HG03520 (cell line): ENCODE measurements at regions not wholly inside any gene's neighbourhood (a gene's known extent, or its start where the extent isn't known, plus 50 kb on each side); places are given as distances from the start of the nearest gene placed in this dataset.
"Not testable (repeated sequence)": the region's sequence is repeated elsewhere in the genome, so short reads cannot be mapped to it uniquely, and the experiment has no call there.

Source experiments
- ATAC-seq: cut with Tn5 transposase; IDR thresholded peaks from one replicate; pipeline ENCODE4 v1.9.1; 2021; ENCODE audit warnings: mild to moderate bottlenecking, moderate library complexity; ENCODE audit not compliant: unreplicated experiment

DNA sequence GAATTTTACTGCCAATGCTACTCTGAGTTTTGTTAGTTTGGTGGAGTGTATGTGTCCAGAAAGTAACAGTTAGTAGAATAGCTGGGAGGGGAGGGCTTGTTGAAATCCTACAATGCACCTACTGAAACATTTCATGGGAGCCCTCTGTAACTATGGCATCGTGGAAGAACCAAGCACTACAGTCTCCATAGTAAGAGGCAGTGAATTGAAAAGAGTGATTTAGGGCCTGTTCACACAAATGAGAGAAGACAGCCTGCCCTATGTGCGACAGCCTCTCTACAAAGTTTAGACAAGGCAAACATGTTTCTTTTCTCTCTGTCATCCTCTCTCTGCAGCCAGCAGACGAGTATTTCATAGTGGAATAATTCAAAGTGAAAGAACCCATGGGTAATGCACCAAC lies 676.6 kb downstream of the BRINP1 start:
- ATAC-seq, result no peak

DNA sequence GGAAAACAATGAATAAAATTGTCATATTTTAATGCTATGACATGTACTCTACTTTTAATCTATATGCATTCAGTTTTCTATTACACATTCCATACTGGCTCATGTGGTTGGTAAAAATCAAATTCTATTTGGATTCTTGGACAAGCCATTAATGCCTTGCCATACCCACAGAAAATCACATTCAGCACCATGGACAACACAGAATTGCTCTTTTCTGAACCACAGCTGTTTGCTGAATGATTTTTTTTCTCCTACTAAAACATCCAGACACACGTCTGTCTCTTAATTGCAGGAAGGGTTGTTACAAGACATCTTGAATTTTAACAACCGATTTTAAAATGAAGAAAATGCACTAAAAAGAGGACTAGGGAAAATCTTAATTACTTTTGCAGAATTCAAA lies 675.6 kb downstream of the BRINP1 start:
- no peak for ATAC-seq

DNA sequence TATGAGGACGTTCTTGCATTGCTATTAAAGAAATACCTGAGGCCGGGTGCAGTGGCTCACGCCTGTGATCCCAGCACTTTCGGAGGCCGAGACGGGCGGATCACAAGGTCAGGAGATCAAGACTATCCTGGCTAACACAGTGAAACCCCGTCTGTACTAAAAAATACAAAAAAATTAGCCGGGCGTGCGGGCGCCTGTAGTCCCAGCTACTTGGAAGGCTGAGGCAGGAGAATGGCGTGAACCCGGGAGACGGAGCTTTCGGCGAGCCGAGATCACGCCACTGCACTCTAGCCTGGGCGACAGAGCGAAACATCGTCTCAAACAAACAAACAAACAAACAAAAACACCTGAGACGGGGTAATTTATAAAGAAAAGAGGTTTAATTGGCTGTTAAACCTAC lies 674.0 kb downstream of the BRINP1 start:
- ATAC-seq, result not testable (repeated sequence)

DNA sequence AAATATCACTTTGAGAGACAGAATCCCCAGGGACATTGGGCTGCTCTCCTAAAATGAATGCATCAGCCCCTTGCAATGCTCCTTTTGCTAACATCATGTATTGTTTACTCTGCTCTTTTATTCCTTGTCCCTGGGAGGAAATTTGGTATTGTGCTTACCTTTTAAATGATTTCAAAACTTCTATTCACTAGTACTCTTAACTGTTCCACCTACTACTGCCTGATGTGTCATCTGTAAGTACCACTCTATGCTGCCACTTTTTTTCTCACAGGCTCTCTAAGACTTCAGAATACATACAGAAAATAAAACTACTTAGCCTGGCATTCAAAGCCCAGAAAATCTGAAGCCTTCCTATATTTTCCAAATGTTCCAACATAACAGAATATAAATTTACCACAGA lies 667.2 kb downstream of the BRINP1 start:
- ATAC-seq, result no peak

DNA sequence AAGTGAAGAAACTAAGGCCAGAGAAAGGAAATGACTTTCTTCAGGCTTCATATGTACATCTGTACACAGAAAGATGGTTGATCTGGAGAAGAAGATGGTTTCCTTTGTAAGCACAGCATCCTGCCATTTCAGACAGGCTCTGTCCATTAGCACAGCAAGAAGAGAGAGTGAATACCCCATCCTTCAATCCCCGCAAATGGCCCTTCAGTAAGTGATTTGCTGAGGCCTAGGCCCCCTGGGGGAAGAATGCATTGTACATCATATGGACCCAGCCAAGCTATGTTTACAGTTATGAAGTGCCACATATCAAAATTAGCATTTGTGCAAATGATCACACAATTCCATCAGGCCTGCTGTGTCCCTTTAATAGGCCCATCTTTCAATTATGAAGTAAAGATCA lies 657.4 kb downstream of the BRINP1 start:
- ATAC-seq, result no peak

DNA sequence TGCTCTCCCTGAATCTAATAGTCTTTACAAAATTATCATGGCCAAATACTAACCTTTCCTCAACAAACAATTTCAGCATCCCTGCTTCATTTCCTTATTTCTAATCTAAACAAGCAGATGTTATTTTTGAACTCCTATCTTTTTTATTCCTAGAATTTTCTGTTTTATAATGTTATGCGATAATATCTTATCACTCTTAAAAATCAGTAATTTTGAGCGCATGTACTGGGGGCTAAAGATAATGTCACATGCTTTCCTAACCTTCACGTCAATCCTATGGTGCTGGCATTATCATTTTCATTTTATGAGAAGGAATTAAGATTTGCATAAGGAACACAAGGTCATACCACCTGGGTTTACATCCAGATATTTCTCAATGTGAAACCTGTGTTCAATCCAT lies 648.0 kb downstream of the BRINP1 start:
- ATAC-seq, result no peak

DNA sequence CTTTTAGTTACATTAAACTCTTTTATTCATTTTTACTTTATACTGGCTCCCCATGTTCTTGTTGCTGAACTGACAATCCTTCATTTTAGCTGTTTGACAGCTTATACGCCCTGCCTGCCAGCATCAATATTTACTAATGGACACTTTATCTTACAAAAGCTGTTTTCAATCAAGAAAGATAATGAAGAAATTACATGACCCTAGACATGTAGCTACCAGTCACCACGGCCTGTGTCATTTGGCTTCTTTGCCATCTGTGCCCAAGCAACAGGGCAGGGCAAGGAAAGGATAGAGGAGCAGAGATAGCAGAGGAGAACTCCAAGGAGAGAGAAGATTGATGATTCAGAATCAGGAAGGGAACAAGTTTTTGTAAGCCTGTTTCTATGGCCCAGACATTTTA lies 647.3 kb downstream of the BRINP1 start:
- no peak for ATAC-seq

DNA sequence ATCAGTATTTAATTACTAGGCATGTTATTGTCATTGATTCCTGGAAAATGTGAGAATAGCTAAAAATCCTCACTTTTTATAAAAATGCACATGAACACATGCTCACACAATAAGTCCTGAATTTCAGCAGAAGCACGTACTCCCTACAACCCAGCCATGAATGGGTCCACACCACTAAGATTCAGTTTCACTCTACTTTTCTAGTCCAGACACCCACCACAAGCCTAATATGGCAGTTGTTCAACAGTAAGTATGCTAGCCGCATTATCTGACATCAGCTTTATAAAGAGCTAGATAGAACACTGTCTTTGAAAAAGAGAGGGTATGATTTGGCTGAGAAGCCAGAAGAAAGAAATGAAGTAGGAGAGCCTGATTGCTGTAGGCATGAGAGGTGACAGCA lies 639.3 kb downstream of the BRINP1 start:
- no peak for ATAC-seq

DNA sequence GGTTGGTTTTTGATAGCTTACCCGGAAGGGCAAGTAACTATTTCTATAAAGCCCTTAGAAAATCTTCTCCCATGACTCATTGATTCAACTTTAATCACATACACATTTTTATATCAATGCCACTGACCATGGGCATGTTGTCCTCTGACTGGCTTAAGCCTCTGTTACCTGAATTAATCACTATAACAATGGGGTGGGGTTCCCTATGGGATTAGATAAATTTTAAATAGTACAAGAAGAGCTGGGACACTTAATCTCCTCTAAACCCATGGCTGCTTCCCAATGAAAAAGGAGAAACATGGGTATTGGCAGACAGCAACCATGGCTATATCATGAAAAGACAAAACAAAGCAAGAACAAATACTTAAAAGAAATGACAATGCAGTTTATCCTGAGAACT lies 636.2 kb downstream of the BRINP1 start:
- ATAC-seq, result no peak

DNA sequence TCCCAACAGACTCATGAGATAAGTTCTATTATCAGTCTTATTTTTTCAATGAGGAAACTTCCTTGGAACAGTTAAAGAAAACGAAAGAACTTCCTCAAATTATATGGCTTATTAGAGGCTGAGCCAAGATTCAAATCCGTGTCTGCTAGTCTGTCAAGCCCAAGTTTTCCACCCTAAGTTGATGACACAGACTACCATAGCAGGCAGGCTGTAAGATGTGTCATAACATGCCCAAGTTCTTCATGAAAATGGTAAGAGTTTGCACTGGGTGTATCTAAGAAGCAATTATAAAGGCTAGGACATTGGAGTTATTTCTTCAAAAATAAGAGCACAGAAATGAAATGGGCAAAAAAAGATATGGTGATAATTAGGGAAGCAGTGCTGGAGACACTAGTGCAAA lies 634.5 kb downstream of the BRINP1 start:
- ATAC-seq, result no peak

DNA sequence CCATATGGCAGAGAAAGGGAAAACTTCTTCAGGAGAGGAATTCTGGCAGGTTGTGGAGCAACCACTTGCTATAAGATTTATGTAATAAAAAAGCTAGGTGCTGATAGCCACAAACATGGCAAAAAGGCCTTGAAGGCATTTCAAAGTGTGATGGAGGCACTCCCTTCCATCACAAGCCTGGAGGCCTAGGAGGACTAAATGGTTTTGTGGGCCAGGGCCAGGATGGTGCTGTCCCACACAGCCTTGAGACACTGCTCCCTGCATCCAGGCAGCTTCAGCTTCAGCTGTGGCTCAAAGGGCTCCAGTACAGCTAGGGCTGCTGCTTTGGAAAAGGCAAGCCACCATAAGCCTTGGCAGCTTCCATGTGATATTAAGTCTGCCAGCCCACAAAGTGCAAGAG lies 632.8 kb downstream of the BRINP1 start:
- no peak for ATAC-seq

DNA sequence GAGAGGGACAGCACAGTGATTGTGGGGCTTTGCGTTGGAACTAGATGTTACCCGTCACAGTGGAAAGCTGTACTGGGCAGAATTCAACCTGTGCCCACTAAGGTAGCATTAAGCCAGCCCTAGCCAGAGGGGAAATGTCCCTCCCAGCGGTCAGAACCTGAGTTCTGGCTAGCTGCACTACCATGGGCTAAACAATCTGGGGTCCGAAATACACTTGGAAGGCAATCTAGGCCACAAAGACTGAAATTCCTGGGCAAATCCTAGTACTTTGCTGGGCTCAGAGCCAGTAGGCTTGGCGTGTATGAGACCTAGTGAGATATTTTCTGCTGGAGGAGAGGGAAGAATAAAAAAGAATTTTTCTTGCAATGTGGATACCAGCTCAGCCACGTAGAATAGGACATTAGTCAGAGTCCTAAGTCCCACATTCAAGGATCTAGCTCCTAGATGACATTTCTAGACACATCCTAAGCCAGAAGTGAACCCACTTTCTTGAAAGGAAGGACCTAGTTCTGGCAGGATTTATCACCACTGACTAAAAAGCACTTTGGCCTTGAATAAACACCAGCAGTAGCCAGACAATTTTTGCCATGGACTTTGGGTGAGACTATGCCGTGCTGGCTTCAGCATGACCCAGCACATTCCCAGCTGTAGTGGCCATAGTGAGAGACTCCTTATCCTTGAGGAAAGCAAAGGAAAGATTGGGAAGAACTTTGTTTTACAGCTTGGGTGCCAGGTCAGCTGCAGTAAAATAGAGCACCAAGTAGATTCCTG lies 618.0 kb downstream of the BRINP1 start:
- no peak for ATAC-seq

DNA sequence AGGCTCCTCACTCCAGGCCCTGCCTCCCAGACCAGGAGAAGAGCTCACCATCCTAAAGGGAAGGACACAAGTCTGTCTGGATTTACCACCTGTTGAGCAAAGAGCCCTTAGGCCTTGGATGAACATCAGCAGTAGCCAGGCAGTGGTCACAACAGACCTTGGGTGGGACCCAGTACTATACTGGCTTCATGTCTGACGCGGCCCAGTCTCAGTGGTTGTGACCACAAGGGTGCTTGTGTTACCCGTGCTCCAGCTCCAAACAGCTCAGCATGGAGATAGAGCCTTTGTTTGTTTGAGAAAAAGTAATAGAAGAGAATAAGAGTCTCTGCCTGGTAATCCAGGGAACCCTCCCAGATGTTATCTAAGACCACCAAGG lies 617.4 kb downstream of the BRINP1 start:
- no peak for ATAC-seq

DNA sequence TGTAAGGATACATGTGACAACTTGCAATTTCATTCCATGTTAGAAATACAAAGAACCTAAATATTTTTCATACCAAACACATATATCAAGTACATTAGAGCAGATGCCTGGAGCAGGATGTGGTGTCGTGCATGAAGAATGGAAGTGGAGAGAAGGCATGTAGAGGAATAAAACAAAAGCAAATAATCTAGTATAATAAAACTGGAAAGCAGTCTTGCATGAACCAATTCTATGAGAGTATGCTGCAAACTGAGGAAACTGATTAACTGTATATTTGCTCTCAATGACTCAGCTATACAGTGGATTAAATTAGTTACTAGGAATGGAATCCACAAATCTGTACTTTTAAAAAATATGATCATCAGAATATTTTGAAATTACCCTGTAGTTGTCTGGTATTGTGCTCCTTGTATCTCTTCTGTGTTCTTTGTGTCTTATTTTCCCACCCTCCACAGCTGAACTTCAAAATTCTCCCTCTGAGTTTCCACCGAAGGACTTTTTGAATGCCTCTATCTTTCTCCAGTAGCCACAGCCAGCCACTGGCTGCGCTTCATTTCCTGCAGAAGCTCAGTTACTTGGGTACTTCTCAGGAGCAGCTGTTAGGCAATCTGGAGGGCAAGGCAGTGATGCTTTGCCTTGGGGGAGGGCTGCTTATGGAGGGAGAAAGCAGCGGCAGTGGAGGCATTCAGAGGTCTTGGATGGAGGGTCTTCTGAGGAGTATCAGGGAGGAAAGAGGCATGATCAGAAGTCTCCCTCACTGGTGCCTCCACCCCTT lies 608.0 kb downstream of the BRINP1 start:
- ATAC-seq, result no peak

DNA sequence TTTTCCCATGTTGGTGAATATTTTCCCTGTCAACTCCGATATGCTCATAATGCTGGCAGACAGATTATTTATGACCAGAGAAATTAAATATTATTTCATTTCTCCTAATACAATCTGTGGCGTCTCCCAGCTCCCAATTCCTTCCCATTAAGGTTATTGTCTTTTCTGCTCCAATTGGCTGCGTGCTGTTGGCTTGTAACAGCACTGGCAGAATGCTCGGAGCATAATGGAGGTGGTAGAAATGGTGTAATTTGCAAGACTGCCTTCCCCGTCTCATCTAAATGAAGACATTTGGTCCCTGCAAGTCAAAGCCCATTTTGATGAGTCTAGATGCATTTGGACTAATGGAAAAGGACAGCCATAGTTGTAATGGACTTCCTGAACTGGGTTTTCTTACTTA lies 601.7 kb downstream of the BRINP1 start:
- no peak for ATAC-seq

DNA sequence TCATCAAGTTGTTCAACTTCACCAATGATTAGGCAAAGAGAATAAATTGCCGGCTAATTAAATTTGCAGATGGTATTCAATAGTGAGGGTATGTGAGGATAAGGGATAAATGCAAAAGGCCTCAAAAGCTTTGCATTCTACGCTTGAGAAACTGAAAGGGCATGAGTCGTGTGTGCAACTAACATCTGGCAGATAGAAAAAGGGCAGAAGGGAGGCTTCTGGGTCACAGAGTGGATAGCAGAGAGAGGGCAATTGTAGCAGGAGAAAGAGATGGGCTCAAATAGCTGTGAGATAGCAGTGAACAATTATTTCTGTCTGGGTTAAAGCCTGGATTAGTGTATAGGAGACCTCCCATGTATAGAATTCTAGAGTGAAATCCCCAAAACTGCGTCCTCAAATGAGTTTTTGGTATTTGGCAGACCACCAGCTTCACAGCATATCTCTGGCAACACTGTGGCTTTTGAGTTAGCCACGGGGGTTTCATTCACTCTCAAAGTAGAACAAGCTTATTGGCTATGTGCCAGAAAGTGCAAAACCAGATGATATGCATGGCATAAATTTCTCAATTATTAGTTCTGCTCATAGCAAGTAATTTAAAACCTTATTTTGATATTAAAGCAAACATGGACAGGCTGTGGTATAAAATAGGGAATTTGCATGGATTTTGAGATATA lies 586.3 kb downstream of the BRINP1 start:
- no peak for ATAC-seq

DNA sequence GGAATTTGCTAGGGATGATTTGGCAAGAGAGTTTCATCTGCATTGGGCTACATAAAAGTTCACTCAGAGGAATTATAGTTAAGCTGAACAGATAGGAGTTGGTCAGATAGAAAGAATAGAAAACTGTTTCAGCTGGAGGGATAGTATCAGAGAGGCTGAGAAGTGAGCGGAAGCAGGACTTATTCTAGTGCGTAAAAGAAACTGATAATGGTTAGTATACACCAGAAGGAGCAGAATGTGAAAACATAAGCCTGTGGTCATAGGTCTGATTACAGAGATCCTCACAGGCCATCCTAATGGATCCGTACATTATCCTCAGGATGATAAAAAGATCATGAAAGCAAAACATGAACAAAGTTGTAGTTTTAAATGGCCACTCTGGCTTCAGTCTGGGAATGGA lies 585.2 kb downstream of the BRINP1 start:
- no peak for ATAC-seq

DNA sequence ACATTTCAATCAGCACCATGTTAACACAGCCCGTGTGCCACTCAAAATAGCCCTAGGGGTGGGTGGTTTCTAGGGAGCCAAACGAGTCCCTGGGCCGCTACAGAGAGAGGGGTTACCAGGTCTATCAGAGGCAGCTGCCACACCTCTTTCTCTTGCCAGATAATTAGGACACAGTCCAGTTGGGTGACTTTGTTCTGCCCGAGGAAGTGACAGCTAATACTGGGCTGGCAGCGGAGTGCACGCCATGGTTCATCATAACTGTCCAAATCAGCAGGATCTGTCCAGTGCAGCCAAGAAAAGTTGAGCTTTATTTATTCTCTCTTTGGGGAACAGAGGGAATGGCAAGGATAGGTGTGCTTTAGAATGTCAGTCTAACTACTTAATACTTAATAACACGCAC lies 583.8 kb downstream of the BRINP1 start:
- no peak for ATAC-seq

DNA sequence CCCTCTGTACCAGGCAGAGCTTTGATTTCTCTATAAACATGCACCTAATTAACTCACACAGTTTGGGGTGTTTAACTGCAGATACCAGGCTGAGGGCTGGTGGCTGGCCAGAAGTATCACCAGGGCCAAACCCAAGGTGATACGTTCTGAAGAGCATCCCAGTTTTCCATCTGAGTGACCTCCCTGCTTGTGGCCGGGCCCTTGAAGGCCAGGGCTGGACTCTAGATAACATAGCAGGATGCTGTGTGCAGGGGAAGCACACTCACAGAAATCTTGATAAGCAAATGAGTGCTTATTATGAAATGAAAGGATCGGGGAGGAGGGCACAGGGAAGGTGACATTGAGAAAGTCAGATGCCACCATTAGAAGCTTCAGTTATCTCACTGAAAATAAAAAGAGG lies 582.4 kb downstream of the BRINP1 start:
- ATAC-seq, result no peak

DNA sequence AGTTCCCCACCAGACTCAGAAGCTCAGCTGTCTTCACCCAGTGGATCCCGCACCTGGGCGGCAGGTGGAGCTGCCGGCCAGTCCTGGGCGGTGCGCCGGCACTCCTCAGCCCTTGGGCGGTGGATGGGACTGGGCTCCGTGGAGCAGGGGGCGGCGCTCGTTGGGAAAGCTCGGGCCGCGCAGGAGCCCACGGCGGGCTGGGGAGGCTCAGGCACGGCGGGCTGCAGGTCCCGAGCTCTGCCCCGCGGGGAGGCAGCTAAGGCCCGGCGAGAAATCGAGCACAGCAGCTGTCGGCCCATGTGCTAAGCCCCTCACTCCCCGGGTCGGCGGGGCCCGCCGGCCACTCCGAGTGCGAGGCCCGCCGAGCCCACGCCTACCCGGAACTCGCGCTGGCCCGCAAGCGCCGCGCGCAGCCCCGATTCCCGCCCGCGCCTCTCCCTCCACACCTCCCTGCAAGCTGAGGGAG lies 560.0 kb downstream of the BRINP1 start:
- no peak for ATAC-seq

DNA sequence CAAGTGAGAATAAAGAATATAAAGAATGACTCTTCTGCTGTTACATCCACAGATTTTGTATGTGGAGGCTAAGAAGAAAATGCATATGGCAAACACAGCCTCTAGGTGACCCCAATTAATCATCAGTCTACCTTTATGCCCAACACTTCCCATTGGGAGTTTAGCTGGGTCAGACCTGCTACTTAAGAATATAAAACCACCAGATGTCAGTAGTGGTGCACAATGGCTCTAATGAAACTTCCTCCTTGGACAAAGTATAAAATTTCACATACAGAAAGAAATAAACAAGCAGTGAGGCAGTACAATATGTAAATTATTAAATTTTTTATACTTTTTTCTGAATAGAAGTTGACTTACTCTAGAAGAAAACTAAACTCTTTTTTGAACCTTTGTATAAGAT lies 539.9 kb downstream of the BRINP1 start:
- ATAC-seq, result no peak

DNA sequence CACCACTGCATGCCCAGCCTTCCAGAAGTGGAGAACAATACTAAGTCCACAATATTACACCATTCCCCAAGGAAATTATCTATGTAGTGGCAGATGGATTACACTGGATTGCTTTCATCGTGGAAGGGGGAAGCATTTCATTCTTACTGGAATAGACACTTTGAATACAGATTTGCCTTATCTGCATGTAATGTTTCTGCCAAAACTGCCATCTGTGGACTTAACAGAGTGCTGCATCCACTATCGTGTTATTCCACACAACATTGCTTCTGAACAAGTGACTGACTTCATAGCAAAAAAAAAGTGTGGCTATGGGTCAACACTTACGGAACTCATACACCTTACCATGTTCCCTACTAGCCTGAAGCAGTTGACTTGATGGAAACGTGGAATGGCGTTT lies 536.9 kb downstream of the BRINP1 start:
- ATAC-seq, result no peak
